ENCODE measurements at regions not wholly inside any gene's neighbourhood (a gene's known extent, or its start where the extent isn't known, plus 50 kb on each side); places are given as distances from the start of the nearest gene placed in this dataset.

DNA sequence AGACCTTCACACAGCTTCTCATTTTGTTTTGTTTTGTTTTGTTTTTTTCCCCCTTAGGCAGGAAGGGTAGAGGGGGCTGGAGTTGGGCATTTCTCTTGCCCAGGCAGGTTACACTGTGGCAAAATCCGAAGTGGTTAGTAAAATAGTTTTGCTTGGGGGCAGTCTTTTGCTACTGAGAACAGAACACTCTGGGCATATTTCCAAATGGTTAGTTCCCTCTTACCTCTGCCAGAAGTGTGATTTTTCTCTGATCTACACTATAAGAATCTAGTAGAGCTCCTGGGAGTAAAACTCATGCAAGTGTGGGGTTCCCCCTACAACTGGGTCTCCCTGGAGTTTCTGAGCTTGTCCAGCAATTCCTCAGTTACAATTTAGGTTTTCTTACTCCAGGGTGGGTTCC lies 61.7 kb downstream of the NPS start:
- H3K36me3 Mint-ChIP-seq (ENCODE audit: unreplicated experiment), result no peaks in the 10 kb centered on the region
- H3K27ac Mint-ChIP-seq (ENCODE audit: unreplicated experiment), result no peak overlapping the region

DNA sequence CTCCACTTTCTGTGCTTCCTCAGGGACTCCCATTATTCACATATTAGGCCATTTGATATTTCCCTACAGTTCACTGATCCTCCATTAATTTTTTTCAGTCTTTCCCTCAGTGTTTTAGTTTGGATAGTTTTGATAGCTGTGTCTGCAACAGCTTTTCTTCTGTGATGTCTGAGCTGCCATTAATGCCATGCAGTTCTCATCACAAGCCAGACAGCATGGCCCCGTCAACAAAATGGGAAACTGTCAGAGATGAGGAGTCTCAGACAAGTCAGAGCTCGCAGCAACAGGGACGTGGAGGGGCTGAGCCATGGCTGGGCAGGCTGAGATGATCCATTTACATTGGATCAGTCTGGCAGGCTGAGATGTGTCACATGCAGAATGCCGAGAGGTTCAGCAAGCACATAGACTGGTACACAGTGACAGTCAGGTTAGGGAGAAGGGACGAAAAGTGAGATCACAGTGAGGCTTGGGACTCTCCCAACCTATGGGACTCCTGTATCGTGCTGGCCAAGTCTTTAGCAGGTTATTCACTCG lies 65.4 kb downstream of the NPS start:
- H3K4me1 Mint-ChIP-seq (ENCODE audit: unreplicated experiment), result no peaks in the 10 kb centered on the region
- no peak for DNase-seq (ENCODE audit: extremely low spot score, unreplicated experiment)
- no peaks in the 10 kb centered on the region for H3K9me3 Mint-ChIP-seq (ENCODE audit: unreplicated experiment)
- H3K4me3 Mint-ChIP-seq (ENCODE audit: unreplicated experiment), result no peak overlapping the region
- peaks cover 3% of the 10 kb centered on the region for H3K27me3 Mint-ChIP-seq (ENCODE audit: unreplicated experiment)
- TF ChIP-seq, protein P1, sequence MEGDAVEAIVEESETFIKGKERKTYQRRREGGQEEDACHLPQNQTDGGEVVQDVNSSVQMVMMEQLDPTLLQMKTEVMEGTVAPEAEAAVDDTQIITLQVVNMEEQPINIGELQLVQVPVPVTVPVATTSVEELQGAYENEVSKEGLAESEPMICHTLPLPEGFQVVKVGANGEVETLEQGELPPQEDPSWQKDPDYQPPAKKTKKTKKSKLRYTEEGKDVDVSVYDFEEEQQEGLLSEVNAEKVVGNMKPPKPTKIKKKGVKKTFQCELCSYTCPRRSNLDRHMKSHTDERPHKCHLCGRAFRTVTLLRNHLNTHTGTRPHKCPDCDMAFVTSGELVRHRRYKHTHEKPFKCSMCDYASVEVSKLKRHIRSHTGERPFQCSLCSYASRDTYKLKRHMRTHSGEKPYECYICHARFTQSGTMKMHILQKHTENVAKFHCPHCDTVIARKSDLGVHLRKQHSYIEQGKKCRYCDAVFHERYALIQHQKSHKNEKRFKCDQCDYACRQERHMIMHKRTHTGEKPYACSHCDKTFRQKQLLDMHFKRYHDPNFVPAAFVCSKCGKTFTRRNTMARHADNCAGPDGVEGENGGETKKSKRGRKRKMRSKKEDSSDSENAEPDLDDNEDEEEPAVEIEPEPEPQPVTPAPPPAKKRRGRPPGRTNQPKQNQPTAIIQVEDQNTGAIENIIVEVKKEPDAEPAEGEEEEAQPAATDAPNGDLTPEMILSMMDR (IDR thresholded peaks at IDR 0.05), result no peak
- H3K27ac Mint-ChIP-seq (ENCODE audit: unreplicated experiment), result no peak overlapping the region
- H3K36me3 Mint-ChIP-seq (ENCODE audit: unreplicated experiment), result no peaks in the 10 kb centered on the region

More for the DNA sequence above, 61.7 kb downstream of the NPS start:
- no peak for DNase-seq (ENCODE audit: extremely low spot score, unreplicated experiment)
- H3K4me3 Mint-ChIP-seq (ENCODE audit: unreplicated experiment), result no peak overlapping the region
- TF ChIP-seq, protein P1 (IDR thresholded peaks at IDR 0.05), result no peak
- no peaks in the 10 kb centered on the region for H3K4me1 Mint-ChIP-seq (ENCODE audit: unreplicated experiment)
- no peaks in the 10 kb centered on the region for H3K9me3 Mint-ChIP-seq (ENCODE audit: unreplicated experiment)
- peaks cover 3% of the 10 kb centered on the region for H3K27me3 Mint-ChIP-seq (ENCODE audit: unreplicated experiment)

DNA sequence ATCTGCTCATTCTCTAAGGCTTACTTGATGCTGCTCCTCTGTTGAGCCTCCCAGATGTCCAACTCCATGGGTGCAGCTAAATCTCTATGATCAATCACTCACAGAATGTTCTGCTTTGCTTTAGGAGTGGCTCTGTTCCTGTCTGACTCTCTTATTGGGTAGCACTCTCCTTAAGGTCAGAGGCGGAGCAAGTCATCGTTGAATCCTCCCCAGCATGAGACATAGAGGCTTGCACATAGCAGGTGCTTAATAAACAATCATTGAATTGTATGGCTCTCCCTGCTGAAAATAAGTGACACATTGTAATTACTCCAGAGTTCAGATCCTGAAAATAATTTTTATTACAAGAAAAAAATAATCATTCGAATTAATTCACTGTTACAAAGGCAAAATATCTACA lies 69.7 kb downstream of the NPS start:
- H3K27ac Mint-ChIP-seq (ENCODE audit: unreplicated experiment), result no peak overlapping the region
- no peaks in the 10 kb centered on the region for H3K36me3 Mint-ChIP-seq (ENCODE audit: unreplicated experiment)
- H3K4me1 Mint-ChIP-seq (ENCODE audit: unreplicated experiment), result no peaks in the 10 kb centered on the region
- H3K9me3 Mint-ChIP-seq (ENCODE audit: unreplicated experiment), result peaks cover under 1% of the 10 kb centered on the region
- DNase-seq (ENCODE audit: extremely low spot score, unreplicated experiment), result no peak
- TF ChIP-seq, protein P1 (IDR thresholded peaks at IDR 0.05), result no peak
- H3K27me3 Mint-ChIP-seq (ENCODE audit: unreplicated experiment), result no peaks in the 10 kb centered on the region
- no peak overlapping the region for H3K4me3 Mint-ChIP-seq (ENCODE audit: unreplicated experiment)

DNA sequence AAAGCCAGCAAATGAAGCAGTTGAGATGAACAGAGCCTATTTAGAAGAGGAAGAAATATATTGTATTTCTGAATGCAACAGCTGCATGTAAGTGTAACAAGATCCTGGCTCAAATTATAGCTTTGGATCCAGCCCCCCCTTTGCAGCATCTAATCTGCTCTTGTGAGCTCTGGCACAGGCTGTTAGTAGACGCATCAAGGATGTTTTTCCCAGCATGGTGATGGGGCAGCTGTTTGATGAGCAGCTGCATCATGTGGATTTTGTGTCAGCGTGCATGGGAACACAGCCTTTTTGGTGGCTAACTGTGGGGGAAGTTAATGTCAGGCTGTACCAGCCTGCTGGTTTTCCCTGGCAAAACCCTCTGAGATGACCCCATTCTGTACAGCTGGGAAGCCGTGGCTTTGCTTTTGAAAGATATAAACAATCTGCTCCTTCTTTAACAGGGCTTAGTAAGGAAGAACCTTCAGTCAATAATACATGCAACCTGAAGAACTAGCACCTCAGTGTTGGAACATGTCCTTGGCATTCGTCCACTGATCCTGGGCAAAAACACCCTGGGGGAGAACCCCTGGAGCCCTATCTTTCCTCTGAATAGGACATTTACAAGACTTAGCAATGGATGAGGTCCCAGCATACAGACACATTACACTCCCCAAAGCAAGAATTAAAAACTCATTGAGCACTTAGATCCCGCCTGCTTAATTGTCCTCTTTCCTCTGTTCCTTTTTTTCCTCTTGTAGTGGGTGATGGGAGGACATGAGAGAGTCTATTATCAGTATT lies 70.6 kb downstream of the NPS start:
- Mint-ChIP-seq H3K27ac (ENCODE audit: unreplicated experiment) (no peak overlapping the region), H3K4me3 (ENCODE audit: unreplicated experiment) (no peak overlapping the region), H3K4me1 (ENCODE audit: unreplicated experiment) (no peaks in the 10 kb centered on the region), H3K36me3 (ENCODE audit: unreplicated experiment) (no peaks in the 10 kb centered on the region), H3K9me3 (ENCODE audit: unreplicated experiment) (peaks cover 6% of the 10 kb centered on the region), H3K27me3 (ENCODE audit: unreplicated experiment) (no peaks in the 10 kb centered on the region)
- DNase-seq (ENCODE audit: extremely low spot score, unreplicated experiment), result no peak
- TF ChIP-seq, protein P1 (IDR thresholded peaks at IDR 0.05), result no peak

DNA sequence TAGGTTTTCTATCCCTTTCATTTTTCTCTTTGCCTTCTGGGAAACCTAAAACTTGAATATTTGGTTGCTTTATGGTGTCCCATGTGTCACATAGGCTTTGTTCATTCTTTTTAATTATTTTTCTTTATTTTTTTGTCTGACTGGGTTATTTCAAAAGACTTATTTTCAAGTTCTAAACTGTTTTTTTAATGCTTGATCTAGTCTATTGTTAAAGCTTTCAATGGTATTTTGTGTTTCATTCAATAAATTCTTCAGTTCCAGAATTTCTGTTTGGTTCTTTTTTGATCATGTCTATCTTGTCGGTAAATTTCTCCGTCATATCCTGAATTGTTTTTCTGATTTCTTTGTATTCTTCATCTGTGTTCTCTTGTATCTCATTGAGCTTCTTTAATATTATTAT lies 86.8 kb downstream of the NPS start:
- Mint-ChIP-seq H3K36me3 (ENCODE audit: unreplicated experiment) (no peaks in the 10 kb centered on the region), H3K4me1 (ENCODE audit: unreplicated experiment) (no peaks in the 10 kb centered on the region), H3K27ac (ENCODE audit: unreplicated experiment) (no peak overlapping the region), H3K9me3 (ENCODE audit: unreplicated experiment) (peaks cover 50% of the 10 kb centered on the region), H3K4me3 (ENCODE audit: unreplicated experiment) (no peak overlapping the region), H3K27me3 (ENCODE audit: unreplicated experiment) (no peaks in the 10 kb centered on the region)
- DNase-seq (ENCODE audit: extremely low spot score, unreplicated experiment), result no peak
- TF ChIP-seq, protein P1 (IDR thresholded peaks at IDR 0.05), result no peak

Measured in osteocyte (in vitro differentiated cells).